NT2/D1 (cell line): ENCODE measurements at regions not wholly inside any gene's neighbourhood (a gene's known extent, or its start where the extent isn't known, plus 50 kb on each side); places are given as distances from the start of the nearest gene placed in this dataset.

Source experiments
- YY1 ChIP-seq: IDR thresholded peaks from 2 replicates; pipeline ENCODE4 v1.6.1; 2011; ENCODE audit not compliant: insufficient read length, insufficient read depth
- ZNF274 ChIP-seq: IDR thresholded peaks from 2 replicates; pipeline ENCODE4 v1.6.1; 2011; ENCODE audit warnings: mild to moderate bottlenecking, low read depth, low read length

DNA sequence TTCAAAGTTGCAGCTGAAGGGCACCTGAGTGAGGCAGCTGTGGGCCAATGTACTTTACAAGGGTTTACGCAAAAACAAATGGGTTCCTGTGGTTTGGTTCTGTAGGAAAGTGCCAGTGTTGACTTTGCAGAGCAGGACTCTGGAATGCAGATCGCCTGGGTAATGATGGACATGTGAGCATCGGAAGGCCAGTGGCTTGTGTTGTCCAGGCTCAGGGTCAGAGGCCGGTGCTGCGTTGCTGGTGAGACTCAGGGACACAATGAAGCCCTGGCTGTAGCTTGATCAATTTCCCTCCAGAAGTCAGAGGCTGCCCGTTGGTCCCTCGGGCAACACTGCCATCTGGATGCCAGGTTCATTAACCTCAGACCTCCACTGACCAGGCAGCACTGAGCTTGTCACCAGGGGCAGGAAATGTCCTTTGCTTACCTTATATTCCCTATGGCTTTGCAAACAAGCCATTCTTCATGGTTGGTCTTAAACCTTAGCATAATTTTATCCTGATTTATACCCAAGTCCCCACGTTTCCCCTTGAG, 753.4 kb downstream of the QKI start:
- no peak for TF ChIP-seq ZNF274
- no peak for TF ChIP-seq YY1
